ENCODE measurements at regions not wholly inside any gene's neighbourhood (a gene's known extent, or its start where the extent isn't known, plus 50 kb on each side); places are given as distances from the start of the nearest gene placed in this dataset.

GRCh38 chrX:15906041-15906943 is 51.7 kb upstream of the AP1S2 start:
- H3K27ac ChIP-seq, result no peak overlapping the region
- 39 to 47% (median 40%) methylated on average over 5 of the region's 5 CpGs for WGBS, 3 donors
- DNase-seq, result no peak
- no peaks in the 10 kb centered on the region for H3K9me3 ChIP-seq
- ATAC-seq, result no peak
- no peaks in the 10 kb centered on the region for H3K4me1 ChIP-seq
- H3K4me3 ChIP-seq, result no peak overlapping the region
- H3K27me3 ChIP-seq (ENCODE audit: insufficient read depth in 3 of 3, low read length in 2 of 3), result no peaks in the 10 kb centered on the region
- no peaks in the 10 kb centered on the region for H3K36me3 ChIP-seq (ENCODE audit: insufficient read depth in 1 of 2, low read depth in 1 of 2)
- intact Hi-C loops (cut with DNase I), result loop anchor here in 1 of 2 donors (5.0 kb wide), 1 partner anchor 824 kb away; no protein-coding TSS in a partner anchor
- no peak for TF ChIP-seq CTCF (IDR thresholded peaks at IDR 0.05)

Data from psoas muscle (tissue), 7 donors.